Right lobe of liver (tissue), 4 donors: ENCODE measurements at regions not wholly inside any gene's neighbourhood (a gene's known extent, or its start where the extent isn't known, plus 50 kb on each side); places are given as distances from the start of the nearest gene placed in this dataset.

Source experiments
- POLR2A ChIP-seq: fragments of 450-650 bp; IDR thresholded peaks from one replicate; pipeline ENCODE4 v1.6.1; 2017; ENCODE audit warnings: antibody characterized with exemption, mild to moderate bottlenecking
- TF ChIP-seq, protein P1 (sequence below), 4 donors: fragments of 200-600 bp in 3 of 4; fragments of 450-650 bp in 1 of 4; IDR thresholded peaks; one replicate each; pipeline versions ENCODE4 v1.5.1 to v1.8.0; 2016 to 2022; ENCODE audit warnings: antibody characterized with exemption in 4 of 4, mild to moderate bottlenecking in 2 of 4
- donor health status: DM: no; HTN: no; CAD: no.
- donor health status: DM: no; HTN: no; CAD: no.
- donor health status: DM: no; HTN: yes; CAD: no.

DNA sequence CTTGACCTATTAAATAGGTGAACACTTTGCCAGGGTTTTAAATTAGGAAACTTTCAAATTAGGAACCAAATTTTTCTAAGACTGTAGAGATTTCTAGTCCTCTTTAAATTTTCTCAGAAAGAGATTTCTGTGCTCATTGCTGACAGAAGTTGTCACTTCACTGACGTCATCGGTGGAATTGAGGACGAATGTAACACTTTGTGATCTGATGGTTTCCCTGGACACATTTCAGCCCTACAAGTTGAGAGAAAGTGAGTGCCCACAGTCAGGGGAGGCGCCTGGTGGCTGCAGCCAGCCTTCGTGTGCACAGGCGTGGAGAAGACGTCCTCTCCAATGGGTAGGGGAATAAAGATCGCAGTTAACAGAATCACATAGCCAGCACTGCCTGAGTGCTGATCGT lies 396.5 kb upstream of the TSHZ3 start:
- TF ChIP-seq, protein P1, sequence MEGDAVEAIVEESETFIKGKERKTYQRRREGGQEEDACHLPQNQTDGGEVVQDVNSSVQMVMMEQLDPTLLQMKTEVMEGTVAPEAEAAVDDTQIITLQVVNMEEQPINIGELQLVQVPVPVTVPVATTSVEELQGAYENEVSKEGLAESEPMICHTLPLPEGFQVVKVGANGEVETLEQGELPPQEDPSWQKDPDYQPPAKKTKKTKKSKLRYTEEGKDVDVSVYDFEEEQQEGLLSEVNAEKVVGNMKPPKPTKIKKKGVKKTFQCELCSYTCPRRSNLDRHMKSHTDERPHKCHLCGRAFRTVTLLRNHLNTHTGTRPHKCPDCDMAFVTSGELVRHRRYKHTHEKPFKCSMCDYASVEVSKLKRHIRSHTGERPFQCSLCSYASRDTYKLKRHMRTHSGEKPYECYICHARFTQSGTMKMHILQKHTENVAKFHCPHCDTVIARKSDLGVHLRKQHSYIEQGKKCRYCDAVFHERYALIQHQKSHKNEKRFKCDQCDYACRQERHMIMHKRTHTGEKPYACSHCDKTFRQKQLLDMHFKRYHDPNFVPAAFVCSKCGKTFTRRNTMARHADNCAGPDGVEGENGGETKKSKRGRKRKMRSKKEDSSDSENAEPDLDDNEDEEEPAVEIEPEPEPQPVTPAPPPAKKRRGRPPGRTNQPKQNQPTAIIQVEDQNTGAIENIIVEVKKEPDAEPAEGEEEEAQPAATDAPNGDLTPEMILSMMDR (IDR thresholded peaks at IDR 0.05): no peak
- no peak for TF ChIP-seq POLR2A
